ENCODE measurements at regions not wholly inside any gene's neighbourhood (a gene's known extent, or its start where the extent isn't known, plus 50 kb on each side); places are given as distances from the start of the nearest gene placed in this dataset.

DNA sequence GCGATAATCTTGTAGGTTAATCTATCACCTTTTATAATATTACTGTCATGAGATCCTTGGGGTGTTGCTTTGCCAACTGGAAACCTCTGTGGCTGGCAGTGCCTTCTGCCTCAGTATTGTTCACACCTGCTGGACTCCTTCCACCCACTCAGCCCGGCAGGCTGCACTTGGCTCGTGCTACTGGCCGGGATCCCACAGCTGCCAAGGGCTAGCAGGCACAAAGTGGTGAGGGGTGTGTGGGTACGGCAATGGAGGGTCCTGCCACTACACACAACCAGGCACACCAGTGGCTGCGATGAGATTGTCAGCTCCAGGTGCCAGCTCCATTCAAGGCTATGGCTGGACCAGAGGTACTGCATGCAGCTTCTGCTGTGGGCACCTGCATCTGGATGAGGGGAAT, 191.2 kb upstream of the LYPLAL1 start:
- Mint-ChIP-seq H3K9me3 (no peaks in the 10 kb centered on the region), H3K27ac (no peak overlapping the region), H3K4me3 (no peak overlapping the region), H3K27me3 (no peaks in the 10 kb centered on the region), H3K36me3 (ENCODE audit: low read depth) (no peaks in the 10 kb centered on the region), H3K4me1 (no peaks in the 10 kb centered on the region)
- ChIA-PET CTCF (no interaction called here), POLR2A (no interaction called here)
- DNase-seq: no peak

DNA sequence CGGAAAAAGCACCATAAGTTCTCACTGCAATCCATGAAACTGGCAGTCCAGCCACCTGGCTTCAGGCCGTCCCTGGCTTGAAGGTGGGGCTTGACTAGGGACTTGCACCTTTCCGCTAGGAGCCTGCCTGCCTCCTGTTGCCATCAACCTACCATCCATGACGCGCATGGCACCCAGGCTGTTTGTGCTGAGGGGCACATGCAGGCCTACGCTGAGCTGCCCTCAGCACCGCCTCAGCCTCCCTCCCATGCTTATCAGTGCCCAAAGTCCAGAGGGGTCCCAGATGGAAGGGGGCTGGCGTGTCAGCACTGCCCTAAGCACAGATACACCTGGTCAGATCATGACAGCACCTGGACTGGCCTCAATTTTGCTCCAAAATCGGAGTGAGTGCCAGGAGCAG, 190.2 kb upstream of the LYPLAL1 start:
- POLR2A ChIA-PET: no interaction called here
- CTCF ChIA-PET: no interaction called here
- no peaks in the 10 kb centered on the region for H3K9me3 Mint-ChIP-seq

DNA sequence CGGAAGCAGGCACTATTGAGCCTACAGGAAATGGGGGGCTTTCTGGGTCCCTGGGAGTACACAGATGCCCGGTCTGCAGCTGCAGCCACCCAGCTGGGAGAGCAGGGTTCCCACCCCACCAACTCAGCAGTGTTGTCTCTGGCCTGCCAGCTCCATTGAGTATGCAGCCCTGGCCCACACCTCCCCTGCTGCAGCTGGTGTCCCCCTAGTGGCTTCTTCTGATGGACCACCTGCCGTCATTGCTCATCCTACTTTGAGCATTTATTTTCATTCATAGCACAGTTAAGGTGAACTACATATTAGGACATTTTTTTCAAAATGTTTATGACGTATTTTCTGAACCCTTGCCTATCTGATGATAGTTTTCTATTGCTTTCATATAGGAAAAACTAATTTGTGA, 189.8 kb upstream of the LYPLAL1 start:
- POLR2A ChIA-PET: no interaction called here
- no peak overlapping the region for H3K4me3 Mint-ChIP-seq
- H3K4me1 Mint-ChIP-seq: no peaks in the 10 kb centered on the region
- H3K36me3 Mint-ChIP-seq (ENCODE audit: low read depth): no peaks in the 10 kb centered on the region
- H3K27ac Mint-ChIP-seq: no peak overlapping the region
- CTCF ChIA-PET: no interaction called here
- H3K9me3 Mint-ChIP-seq: no peaks in the 10 kb centered on the region
- no peaks in the 10 kb centered on the region for H3K27me3 Mint-ChIP-seq
- DNase-seq: no peak

More for the DNA sequence above, 190.2 kb upstream of the LYPLAL1 start:
- no peak overlapping the region for H3K4me3 Mint-ChIP-seq
- H3K27me3 Mint-ChIP-seq: no peaks in the 10 kb centered on the region
- DNase-seq: no peak
- no peaks in the 10 kb centered on the region for H3K4me1 Mint-ChIP-seq
- H3K36me3 Mint-ChIP-seq (ENCODE audit: low read depth): no peaks in the 10 kb centered on the region
- no peak overlapping the region for H3K27ac Mint-ChIP-seq

DNA sequence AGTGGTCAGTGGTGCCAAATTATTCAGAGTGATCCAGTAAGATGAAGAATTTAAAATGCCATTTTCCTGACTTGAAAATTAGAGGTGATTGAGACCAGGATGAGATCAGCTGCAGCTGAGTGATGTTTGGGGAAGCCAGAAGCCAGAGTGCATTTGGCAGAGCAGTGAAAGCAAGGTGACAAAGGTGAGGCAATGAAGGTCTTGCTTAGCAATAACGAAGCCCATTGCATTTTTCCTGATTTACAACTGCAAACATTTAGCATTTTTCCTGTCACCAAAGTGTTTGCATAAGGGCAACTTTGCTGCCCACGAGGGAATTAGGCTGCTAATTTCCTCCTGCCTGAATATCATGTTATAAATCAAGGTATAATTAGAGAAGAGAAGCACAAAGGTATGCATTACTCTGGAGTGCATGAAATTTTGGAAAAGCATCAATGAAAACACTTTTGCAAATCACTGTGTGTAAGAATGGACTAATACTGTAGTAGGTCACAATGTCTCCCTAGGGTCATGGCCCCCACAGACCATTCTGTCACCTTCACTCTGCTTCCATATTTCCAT, 188.2 kb upstream of the LYPLAL1 start:
- Mint-ChIP-seq H3K36me3 (ENCODE audit: low read depth) (no peaks in the 10 kb centered on the region), H3K27me3 (no peaks in the 10 kb centered on the region), H3K27ac (no peak overlapping the region), H3K4me1 (no peaks in the 10 kb centered on the region), H3K9me3 (no peaks in the 10 kb centered on the region), H3K4me3 (no peak overlapping the region)
- POLR2A ChIA-PET: no interaction called here
- CTCF ChIA-PET: no interaction called here
- no peak for DNase-seq

DNA sequence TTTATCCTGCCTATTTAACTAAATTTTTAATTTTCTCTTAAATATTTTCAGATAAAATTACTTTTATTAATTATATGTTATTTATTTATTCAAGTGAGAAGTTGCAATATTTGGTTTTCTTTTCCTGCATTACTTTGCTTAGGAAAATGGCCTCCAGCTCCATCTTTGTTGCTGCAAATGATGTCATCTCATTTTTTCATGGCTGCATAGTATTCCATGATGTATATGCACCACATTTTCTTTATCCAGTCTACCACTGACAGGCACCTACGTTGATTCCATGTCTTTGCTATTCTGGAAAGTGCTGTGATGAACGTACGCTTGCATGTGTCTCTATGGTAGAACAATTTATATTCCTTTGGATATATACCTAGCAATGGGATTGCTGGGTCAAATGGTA, 186.9 kb upstream of the LYPLAL1 start:
- no peaks in the 10 kb centered on the region for H3K36me3 Mint-ChIP-seq (ENCODE audit: low read depth)
- H3K27ac Mint-ChIP-seq: no peak overlapping the region
- no peaks in the 10 kb centered on the region for H3K4me1 Mint-ChIP-seq
- DNase-seq: no peak
- ChIA-PET POLR2A (no interaction called here), CTCF (no interaction called here)
- no peaks in the 10 kb centered on the region for H3K9me3 Mint-ChIP-seq
- no peaks in the 10 kb centered on the region for H3K27me3 Mint-ChIP-seq
- no peak overlapping the region for H3K4me3 Mint-ChIP-seq

DNA sequence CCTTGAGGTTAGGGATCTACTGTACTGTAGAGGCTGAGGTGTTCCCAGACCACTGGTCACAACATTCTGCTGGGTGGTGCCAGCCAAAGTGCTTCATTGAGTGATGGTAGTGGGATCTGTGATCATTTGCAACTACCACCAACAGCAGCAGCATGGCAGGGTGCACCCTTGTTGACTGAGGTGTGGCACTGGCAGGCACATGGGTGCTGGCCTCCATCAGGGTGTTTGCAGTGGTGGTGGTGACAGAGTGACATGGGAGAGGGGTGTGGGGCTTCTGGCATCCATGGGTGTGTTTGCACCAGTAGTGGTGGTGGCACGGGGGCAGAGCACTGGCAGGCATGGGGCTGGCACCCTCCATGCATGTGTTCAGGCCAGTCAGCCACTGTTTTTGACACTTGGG, 183.7 kb upstream of the LYPLAL1 start:
- ChIA-PET POLR2A (no interaction called here), CTCF (no interaction called here)
- DNase-seq: no peak
- Mint-ChIP-seq H3K4me3 (no peak overlapping the region), H3K9me3 (no peaks in the 10 kb centered on the region), H3K27me3 (no peaks in the 10 kb centered on the region), H3K36me3 (ENCODE audit: low read depth) (no peaks in the 10 kb centered on the region), H3K27ac (no peak overlapping the region), H3K4me1 (no peaks in the 10 kb centered on the region)

DNA sequence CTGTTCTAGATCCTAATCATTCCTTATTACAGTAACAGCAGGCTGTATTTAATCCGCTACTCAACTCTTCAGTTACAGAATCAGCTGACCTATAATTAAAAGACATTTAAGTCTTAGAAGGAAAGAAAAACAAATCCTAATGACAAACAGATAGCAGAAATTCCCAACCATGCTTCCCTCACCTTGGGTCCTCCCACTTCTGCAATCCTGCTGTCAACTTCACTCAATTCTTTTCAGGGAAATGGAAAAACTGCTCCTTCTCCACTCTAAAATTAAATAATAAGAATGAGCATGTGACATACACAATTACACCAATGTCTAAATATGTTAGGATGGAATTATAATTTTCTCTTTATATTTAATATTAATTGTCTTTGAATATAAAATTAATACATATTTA, 182.6 kb upstream of the LYPLAL1 start:
- Mint-ChIP-seq H3K4me1 (no peaks in the 10 kb centered on the region), H3K36me3 (ENCODE audit: low read depth) (no peaks in the 10 kb centered on the region), H3K4me3 (no peak overlapping the region), H3K9me3 (no peaks in the 10 kb centered on the region), H3K27me3 (no peaks in the 10 kb centered on the region), H3K27ac (no peak overlapping the region)
- no peak for DNase-seq
- POLR2A ChIA-PET: no interaction called here
- CTCF ChIA-PET: no interaction called here

DNA sequence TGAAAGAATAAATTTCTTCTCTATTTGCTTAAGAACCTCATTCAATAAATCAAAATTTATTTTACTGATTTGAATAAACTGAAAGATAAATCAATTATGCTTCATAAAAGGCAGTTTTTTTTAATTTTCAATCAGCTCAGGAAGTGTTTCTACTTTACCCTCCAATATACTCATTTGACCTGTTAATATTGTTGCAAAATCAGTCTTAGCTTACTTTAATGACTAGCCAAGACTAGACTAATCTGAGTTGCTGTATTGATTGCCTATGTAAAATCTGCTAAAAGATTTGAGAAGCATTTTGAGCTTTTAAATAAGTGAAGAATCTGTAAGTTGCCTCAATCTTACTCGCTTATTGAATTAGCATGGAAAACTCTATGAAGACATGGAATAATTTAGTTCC, 179.1 kb upstream of the LYPLAL1 start:
- no peak overlapping the region for H3K27ac Mint-ChIP-seq
- ChIA-PET POLR2A (no interaction called here), CTCF (no interaction called here)
- H3K4me3 Mint-ChIP-seq: no peak overlapping the region
- DNase-seq: no peak
- H3K4me1 Mint-ChIP-seq: no peaks in the 10 kb centered on the region
- H3K36me3 Mint-ChIP-seq (ENCODE audit: low read depth): no peaks in the 10 kb centered on the region
- H3K9me3 Mint-ChIP-seq: no peaks in the 10 kb centered on the region
- H3K27me3 Mint-ChIP-seq: no peaks in the 10 kb centered on the region

DNA sequence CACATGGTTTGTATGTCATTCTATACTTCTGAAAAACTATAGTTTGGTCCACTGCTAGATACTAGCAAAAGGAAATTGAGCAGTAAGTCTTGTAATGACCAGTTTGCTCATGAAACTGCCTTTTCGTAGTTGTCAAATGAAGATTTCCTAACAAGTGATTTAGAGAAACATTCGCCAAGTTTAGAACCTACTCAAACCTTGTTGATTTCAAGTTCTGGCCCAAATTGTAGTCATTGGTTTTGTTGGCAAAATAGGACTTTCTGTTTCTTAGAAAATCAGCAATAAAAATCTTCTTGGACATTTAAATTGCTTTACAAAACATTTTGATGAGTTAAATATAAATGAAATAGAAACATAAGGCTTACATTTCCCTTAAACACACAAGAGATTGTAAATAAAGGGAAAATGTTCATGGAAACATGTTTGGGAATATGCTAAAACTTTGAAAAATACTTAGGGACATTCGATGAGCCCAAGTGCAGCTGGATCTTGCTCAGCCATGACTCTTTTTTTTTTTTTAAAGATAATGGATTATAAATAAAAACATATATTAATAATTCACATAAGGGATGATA, 178.5 kb upstream of the LYPLAL1 start:
- no peaks in the 10 kb centered on the region for H3K9me3 Mint-ChIP-seq
- no peak overlapping the region for H3K27ac Mint-ChIP-seq
- H3K36me3 Mint-ChIP-seq (ENCODE audit: low read depth): no peaks in the 10 kb centered on the region
- no peak for DNase-seq
- no peaks in the 10 kb centered on the region for H3K4me1 Mint-ChIP-seq
- no peaks in the 10 kb centered on the region for H3K27me3 Mint-ChIP-seq
- ChIA-PET CTCF (no interaction called here), POLR2A (no interaction called here)
- H3K4me3 Mint-ChIP-seq: no peak overlapping the region

DNA sequence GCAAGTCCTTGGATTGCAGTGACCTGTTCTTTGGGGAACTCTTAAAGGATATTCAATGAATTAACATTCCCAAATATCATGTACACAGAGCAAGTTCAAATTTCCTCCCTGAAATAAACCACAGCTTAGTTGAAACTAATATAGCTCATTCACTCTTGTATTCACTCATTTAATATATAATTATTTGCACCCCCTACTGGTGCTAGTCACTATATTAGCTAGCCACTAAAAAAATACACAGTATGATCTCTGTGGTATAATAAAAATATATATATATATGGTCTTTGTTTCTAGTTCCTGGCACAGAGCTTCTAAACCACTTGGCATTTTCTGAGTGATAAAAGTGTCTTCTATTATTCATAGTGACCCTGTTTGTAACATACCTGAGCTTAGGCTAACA, 177.3 kb upstream of the LYPLAL1 start:
- Mint-ChIP-seq H3K27me3 (no peaks in the 10 kb centered on the region), H3K36me3 (ENCODE audit: low read depth) (no peaks in the 10 kb centered on the region), H3K9me3 (no peaks in the 10 kb centered on the region), H3K4me3 (no peak overlapping the region), H3K27ac (no peak overlapping the region), H3K4me1 (no peaks in the 10 kb centered on the region)
- DNase-seq: no peak
- POLR2A ChIA-PET: no interaction called here
- CTCF ChIA-PET: no interaction called here

DNA sequence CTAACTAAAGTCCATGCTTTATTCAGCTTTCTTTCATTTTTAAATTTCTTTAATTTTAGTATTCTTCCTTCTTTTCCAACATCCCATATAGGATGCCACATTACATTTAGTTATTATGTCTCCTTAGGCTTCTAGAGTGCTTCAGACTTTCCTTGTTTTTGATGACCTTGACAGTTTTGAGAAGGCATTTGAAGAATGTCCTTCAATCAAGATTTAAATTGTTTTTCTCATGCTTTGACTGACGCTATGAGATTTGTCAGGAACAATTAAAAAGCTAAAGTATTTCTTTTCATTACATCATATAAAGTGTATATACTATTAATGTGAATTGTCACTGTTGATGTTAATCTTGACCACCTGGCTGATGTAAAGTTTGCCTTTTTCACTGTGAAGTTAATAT, 173.7 kb upstream of the LYPLAL1 start:
- no peaks in the 10 kb centered on the region for H3K4me1 Mint-ChIP-seq
- ChIA-PET CTCF (no interaction called here), POLR2A (no interaction called here)
- no peak overlapping the region for H3K4me3 Mint-ChIP-seq
- H3K27ac Mint-ChIP-seq: no peak overlapping the region
- DNase-seq: no peak
- no peaks in the 10 kb centered on the region for H3K36me3 Mint-ChIP-seq (ENCODE audit: low read depth)
- H3K27me3 Mint-ChIP-seq: no peaks in the 10 kb centered on the region
- H3K9me3 Mint-ChIP-seq: peaks cover 5% of the 10 kb centered on the region

DNA sequence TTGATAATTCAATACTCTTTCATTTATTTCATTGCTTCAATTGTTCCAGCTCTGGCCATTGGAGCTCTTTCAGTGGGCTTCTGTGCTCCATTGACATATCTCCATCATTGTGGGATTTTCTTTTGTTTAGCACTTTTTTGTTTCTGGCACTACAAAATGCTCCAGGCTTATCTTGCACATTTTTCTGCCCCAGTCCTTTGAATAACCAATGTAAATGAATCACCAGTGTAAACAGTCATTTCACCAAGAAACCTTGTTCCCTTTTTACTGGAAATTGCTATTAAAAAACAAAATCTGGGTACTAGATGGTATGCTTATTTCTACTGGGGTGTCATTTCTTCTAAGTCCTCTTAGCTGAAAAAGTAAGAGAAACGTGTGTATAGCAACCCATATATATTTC, 173.0 kb upstream of the LYPLAL1 start:
- H3K4me1 Mint-ChIP-seq: no peaks in the 10 kb centered on the region
- no peak overlapping the region for H3K4me3 Mint-ChIP-seq
- DNase-seq: no peak
- POLR2A ChIA-PET: no interaction called here
- no peak overlapping the region for H3K27ac Mint-ChIP-seq
- no peaks in the 10 kb centered on the region for H3K36me3 Mint-ChIP-seq (ENCODE audit: low read depth)
- H3K9me3 Mint-ChIP-seq: peaks cover 11% of the 10 kb centered on the region
- H3K27me3 Mint-ChIP-seq: no peaks in the 10 kb centered on the region
- CTCF ChIA-PET: no interaction called here

DNA sequence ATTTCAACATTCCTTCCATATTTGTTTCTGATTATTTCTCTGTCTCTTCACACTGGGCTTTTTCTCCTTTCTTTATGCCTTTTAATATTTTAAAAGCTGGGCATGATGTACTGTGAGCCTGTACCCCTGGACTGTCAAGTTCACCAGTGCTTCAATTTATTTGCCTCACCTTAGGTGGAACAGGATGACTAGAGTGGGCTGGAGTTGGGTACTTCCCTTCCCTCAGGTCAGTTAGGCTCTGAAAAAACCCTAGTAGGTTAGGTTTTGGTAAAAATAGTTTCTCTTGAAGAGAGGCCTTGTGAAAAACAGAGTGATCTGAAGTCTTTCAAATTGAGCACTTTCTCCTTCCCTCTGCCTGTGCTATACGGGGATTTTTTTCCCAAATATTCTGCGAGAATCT, 163.0 kb upstream of the LYPLAL1 start:
- POLR2A ChIA-PET: no interaction called here
- no peak for DNase-seq
- Mint-ChIP-seq H3K36me3 (ENCODE audit: low read depth) (no peaks in the 10 kb centered on the region), H3K4me1 (no peaks in the 10 kb centered on the region), H3K27ac (no peak overlapping the region), H3K27me3 (no peaks in the 10 kb centered on the region), H3K9me3 (peaks cover 2% of the 10 kb centered on the region), H3K4me3 (no peak overlapping the region)
- CTCF ChIA-PET: no interaction called here

DNA sequence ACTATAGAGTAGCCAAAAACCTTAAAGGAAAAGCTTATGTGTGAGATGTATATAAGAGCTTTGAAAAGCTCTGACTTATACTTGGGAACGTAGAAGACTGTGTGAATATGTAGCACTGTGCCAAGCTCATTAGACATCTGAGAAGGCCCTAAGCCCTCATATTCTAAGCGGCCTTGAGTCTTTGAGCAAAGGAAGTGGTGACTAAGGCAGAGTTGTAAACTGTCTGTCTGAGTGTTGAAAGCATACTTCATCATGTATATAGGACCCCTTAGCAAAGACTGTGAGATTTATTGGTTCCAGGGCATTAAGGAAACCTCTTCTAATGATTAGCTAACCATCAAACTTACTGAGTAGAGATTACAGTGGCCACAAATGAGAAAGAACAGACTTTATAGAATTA, 153.3 kb upstream of the LYPLAL1 start:
- no peaks in the 10 kb centered on the region for H3K4me1 Mint-ChIP-seq
- ChIA-PET POLR2A (no interaction called here), CTCF (no interaction called here)
- no peaks in the 10 kb centered on the region for H3K9me3 Mint-ChIP-seq
- H3K36me3 Mint-ChIP-seq (ENCODE audit: low read depth): no peaks in the 10 kb centered on the region
- H3K27me3 Mint-ChIP-seq: no peaks in the 10 kb centered on the region
- no peak for DNase-seq
- H3K27ac Mint-ChIP-seq: no peak overlapping the region
- H3K4me3 Mint-ChIP-seq: no peak overlapping the region

DNA sequence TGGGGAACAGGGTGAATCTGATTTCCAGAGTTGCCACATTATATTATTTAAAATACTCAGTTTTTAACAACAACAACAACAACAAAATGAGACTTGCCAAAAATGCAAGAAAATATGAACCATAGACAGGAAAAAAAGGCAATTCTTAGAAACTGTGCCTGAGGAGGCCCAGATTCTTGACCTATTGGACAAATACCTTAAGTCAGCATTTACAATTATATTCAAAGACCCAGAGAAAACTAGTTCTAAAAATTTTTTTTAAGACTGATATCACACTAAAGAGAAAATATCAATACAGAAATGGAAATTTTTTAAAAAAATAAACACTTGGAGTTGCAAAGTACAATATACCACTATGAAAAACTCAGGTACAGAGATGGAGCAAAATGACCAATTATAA, 152.8 kb upstream of the LYPLAL1 start:
- POLR2A ChIA-PET: no interaction called here
- no peaks in the 10 kb centered on the region for H3K4me1 Mint-ChIP-seq
- no peak overlapping the region for H3K4me3 Mint-ChIP-seq
- H3K27ac Mint-ChIP-seq: no peak overlapping the region
- CTCF ChIA-PET: no interaction called here
- no peaks in the 10 kb centered on the region for H3K36me3 Mint-ChIP-seq (ENCODE audit: low read depth)
- DNase-seq: no peak
- H3K27me3 Mint-ChIP-seq: no peaks in the 10 kb centered on the region
- H3K9me3 Mint-ChIP-seq: no peaks in the 10 kb centered on the region
